ENCODE measurements at regions not wholly inside any gene's neighbourhood (a gene's known extent, or its start where the extent isn't known, plus 50 kb on each side); places are given as distances from the start of the nearest gene placed in this dataset.

DNA sequence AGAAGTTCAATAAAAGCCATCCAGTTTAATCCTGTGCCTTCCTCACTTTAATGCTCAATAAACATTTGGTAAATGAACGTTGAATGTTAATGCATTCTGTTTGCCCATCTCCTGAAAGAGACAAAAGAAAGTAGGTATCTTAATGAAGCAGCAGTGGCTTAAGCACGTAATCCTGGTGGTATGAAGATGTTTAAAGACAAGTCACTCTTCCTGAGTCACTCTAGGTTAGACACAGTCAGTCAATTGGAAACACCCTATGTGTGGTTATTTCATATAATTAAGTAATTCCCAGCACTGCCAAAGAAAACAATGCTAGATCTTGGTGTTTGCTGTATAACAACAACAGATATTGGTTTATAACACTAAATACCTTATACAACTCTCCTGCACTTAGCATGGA lies 334.0 kb upstream of the FMN2 start:
- in situ Hi-C loops (cut with HindIII; ENCODE audit: low sequenced_read_pairs), result no loop called here
- TF ChIP-seq, protein P1, sequence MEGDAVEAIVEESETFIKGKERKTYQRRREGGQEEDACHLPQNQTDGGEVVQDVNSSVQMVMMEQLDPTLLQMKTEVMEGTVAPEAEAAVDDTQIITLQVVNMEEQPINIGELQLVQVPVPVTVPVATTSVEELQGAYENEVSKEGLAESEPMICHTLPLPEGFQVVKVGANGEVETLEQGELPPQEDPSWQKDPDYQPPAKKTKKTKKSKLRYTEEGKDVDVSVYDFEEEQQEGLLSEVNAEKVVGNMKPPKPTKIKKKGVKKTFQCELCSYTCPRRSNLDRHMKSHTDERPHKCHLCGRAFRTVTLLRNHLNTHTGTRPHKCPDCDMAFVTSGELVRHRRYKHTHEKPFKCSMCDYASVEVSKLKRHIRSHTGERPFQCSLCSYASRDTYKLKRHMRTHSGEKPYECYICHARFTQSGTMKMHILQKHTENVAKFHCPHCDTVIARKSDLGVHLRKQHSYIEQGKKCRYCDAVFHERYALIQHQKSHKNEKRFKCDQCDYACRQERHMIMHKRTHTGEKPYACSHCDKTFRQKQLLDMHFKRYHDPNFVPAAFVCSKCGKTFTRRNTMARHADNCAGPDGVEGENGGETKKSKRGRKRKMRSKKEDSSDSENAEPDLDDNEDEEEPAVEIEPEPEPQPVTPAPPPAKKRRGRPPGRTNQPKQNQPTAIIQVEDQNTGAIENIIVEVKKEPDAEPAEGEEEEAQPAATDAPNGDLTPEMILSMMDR (IDR thresholded peaks at IDR 0.05; ENCODE audit: low read depth, low read length), result no peak
- H3K4me3 ChIP-seq (ENCODE audit: low read depth, low read length), result no peak overlapping the region
- DNase-seq (ENCODE audit: low read depth, low spot score), result no peak

DNA sequence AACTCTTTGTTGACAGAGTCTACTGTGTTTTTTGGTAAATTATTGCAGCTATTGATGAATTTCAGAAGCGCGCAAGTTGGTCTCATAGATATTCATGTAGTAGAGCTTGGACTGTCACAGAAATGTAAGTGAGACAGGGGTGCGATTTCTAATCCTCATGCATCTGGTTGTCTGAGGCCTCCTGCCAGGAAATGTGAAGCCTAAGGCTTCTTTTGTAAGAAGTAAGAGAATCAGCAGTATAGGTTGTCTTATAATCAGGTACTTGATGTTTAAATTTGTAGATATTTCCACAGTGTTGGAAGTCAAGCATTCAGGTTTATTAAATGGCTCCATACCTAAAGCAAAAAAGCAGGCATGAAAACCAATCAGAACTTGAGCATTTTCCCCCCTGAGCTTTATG lies 332.9 kb upstream of the FMN2 start:
- TF ChIP-seq, protein P1 (IDR thresholded peaks at IDR 0.05; ENCODE audit: low read depth, low read length), result no peak
- DNase-seq (ENCODE audit: low read depth, low spot score), result no peak
- in situ Hi-C loops (cut with HindIII; ENCODE audit: low sequenced_read_pairs), result no loop called here
- H3K4me3 ChIP-seq (ENCODE audit: low read depth, low read length), result no peak overlapping the region

DNA sequence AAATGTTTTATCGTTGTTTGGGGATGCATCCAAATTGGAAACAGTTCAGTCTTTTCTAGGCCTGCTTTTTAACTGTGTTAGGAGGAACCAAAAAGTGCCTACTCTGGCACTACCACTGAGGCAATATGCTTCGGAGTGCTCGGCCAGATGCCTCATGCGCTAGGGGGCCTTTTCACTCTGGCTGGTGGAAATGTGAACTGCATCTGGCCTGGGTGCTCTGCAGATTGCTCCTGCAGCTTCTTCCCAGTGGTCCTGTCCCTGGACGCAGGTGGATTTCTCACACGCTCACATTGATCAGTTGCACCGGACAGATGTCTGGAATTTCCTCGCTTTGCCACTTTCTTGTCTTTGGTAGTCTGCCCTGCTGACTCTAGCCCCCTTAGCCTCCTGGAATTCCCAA lies 330.2 kb upstream of the FMN2 start:
- no peak overlapping the region for H3K4me3 ChIP-seq (ENCODE audit: low read depth, low read length)
- in situ Hi-C loops (cut with HindIII; ENCODE audit: low sequenced_read_pairs), result no loop called here
- TF ChIP-seq, protein P1 (IDR thresholded peaks at IDR 0.05; ENCODE audit: low read depth, low read length), result no peak
- DNase-seq (ENCODE audit: low read depth, low spot score), result no peak

DNA sequence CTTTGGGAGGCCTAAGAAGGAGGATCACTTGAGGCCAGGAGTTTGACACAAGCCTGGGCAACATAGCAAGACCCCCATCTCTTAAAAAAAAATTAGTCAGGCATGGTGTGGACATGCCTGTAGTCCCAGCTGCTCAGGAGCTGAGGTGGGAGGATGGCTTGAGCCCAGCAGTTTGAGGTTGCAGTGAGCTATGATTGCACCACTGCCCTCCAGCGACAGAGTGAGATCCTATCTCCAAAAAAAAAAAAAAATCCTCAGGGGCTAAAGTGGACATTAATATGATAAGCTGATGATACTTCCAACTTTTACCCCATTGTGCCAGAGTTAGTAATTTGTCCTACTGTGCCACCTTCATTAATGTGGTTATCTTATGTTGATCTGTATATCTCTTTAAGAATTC lies 327.8 kb upstream of the FMN2 start:
- in situ Hi-C loops (cut with HindIII; ENCODE audit: low sequenced_read_pairs), result no loop called here
- TF ChIP-seq, protein P1 (IDR thresholded peaks at IDR 0.05; ENCODE audit: low read depth, low read length), result no peak
- no peak overlapping the region for H3K4me3 ChIP-seq (ENCODE audit: low read depth, low read length)
- no peak for DNase-seq (ENCODE audit: low read depth, low spot score)

DNA sequence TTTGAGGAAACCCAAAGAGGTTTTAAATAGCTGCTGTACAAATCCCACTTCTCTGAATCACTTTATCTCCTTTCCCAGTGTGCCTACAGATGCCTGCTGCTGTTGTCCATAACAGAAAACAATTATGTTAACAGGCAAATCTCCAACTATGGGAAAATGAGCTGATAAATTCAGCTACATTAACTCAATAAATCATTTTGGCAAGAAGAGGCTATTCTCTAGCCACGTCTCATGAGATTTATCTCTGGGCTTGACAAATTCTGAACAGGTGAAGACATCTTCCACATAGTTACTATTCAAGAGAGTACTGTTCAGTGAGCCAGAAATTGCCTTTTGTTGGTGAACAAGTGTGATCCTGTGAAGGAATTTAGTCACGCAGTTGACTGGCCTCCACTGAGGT lies 327.1 kb upstream of the FMN2 start:
- in situ Hi-C loops (cut with HindIII; ENCODE audit: low sequenced_read_pairs), result no loop called here
- TF ChIP-seq, protein P1 (IDR thresholded peaks at IDR 0.05; ENCODE audit: low read depth, low read length), result no peak
- DNase-seq (ENCODE audit: low read depth, low spot score), result no peak
- no peak overlapping the region for H3K4me3 ChIP-seq (ENCODE audit: low read depth, low read length)

DNA sequence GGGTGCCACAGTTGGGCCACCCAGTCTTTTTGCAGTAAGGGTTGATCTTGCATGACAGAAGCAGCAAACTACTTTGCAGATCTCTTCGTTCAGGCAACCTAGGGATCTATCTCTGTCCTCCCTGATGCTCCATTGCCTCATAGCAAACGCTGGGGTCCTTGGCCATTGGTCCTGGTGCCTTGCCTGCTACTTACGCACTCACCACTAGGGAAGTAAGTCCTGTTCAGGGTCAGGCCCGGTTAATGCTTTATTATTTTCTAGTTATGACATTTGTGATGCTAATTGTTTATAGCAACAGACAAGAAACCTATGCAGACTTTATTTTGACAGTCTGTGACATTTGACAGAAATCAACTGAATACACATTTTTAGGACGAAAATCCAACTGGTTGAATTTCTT lies 326.5 kb upstream of the FMN2 start:
- in situ Hi-C loops (cut with HindIII; ENCODE audit: low sequenced_read_pairs), result no loop called here
- TF ChIP-seq, protein P1 (IDR thresholded peaks at IDR 0.05; ENCODE audit: low read depth, low read length), result no peak
- H3K4me3 ChIP-seq (ENCODE audit: low read depth, low read length), result no peak overlapping the region
- DNase-seq (ENCODE audit: low read depth, low spot score), result no peak

DNA sequence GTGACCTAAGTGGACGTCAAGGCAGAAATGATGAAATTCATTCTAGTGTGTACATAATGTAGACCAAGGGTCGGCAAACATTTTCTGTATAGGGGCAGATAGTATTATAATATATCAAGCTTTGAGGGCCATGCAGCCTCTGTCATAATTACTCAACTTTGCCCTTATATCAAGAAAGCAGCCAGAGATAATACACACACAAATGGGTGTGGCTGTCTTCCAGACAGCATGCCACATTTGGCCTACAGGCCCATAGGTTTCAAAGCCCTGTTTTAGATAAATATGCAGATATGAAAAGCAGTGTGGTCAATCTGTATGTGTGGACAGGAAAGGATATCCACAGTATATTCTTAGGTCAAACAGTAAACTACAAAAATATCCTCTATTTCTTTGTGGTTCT lies 320.1 kb upstream of the FMN2 start:
- H3K4me3 ChIP-seq (ENCODE audit: low read depth, low read length), result no peak overlapping the region
- no peak for DNase-seq (ENCODE audit: low read depth, low spot score)
- TF ChIP-seq, protein P1 (IDR thresholded peaks at IDR 0.05; ENCODE audit: low read depth, low read length), result no peak
- in situ Hi-C loops (cut with HindIII; ENCODE audit: low sequenced_read_pairs), result no loop called here
